ENCODE measurements at regions not wholly inside any gene's neighbourhood (a gene's known extent, or its start where the extent isn't known, plus 50 kb on each side); places are given as distances from the start of the nearest gene placed in this dataset.

DNA sequence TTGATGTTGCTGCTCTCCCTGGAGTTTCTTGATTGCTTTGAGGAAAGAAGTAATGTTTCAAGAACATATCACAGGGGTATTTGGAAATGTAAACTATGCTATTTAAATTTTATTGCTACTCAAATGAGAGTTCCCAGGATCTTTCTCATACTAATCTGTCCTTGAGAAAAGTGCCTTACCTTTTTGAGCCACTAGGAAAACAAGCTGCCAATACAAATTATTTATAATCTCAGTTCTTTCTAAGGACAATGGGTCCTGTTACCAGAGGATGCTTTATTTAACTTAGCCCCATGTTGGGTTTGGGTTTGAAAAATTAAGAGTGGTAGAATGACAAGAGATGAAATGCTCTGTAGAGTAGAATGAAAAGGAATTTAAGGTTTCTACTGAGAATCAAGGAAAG, 258.2 kb upstream of the PRKD1 start:
- Histone ChIP-seq H3K27ac (no peak overlapping the region), H3K4me3 (IDR thresholded peaks at IDR 0.05; ENCODE audit: insufficient read depth, low read depth, low read length) (no peak overlapping the region), H3K9ac (no peak overlapping the region), H3K79me2 (ENCODE audit: insufficient read depth, low read depth) (no peaks in the 10 kb centered on the region), H3K27me3 (ENCODE audit: insufficient read depth, low read depth) (no peaks in the 10 kb centered on the region), H3K4me2 (no peak overlapping the region), H4K20me1 (ENCODE audit: insufficient read depth) (no peaks in the 10 kb centered on the region), H3K36me3 (ENCODE audit: insufficient read depth) (no peaks in the 10 kb centered on the region), H2AFZ (ENCODE audit: low read depth) (no peak overlapping the region), H3K4me1 (ENCODE audit: low read depth, poor library complexity, severe bottlenecking) (no peaks in the 10 kb centered on the region)
- TF ChIP-seq, protein P1, sequence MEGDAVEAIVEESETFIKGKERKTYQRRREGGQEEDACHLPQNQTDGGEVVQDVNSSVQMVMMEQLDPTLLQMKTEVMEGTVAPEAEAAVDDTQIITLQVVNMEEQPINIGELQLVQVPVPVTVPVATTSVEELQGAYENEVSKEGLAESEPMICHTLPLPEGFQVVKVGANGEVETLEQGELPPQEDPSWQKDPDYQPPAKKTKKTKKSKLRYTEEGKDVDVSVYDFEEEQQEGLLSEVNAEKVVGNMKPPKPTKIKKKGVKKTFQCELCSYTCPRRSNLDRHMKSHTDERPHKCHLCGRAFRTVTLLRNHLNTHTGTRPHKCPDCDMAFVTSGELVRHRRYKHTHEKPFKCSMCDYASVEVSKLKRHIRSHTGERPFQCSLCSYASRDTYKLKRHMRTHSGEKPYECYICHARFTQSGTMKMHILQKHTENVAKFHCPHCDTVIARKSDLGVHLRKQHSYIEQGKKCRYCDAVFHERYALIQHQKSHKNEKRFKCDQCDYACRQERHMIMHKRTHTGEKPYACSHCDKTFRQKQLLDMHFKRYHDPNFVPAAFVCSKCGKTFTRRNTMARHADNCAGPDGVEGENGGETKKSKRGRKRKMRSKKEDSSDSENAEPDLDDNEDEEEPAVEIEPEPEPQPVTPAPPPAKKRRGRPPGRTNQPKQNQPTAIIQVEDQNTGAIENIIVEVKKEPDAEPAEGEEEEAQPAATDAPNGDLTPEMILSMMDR (conservative IDR thresholded peaks at IDR 0.05; ENCODE audit: low read depth, low read length): no peak

DNA sequence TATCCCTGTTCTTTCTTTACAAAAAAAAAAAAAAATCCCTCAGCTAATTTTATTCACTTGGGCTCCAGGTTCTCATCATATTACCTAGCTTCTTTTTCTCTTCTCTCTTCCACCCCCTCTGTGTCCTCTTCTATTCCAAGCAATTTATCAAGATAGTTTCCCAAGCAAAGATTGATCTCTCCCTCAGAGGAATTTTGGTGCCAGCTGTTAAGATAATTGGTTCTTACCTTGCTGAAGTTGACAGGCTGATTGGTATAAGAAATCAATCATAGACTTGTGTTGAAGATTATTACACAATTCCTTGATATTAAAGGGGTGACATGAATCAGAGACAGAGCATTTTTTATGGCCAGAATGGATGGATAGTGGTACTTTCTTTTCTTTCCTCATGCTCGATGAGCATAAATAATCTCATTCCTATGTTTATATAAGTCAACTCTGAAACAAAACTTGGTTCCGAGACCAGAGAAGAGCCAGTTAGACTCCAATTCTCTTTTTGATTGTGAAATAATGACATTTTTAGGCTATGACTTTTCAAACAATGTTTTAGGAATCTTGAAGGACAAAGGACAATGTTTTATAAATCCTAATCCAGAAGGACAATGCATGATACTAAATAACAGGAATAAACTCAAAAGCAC, 264.1 kb upstream of the PRKD1 start:
- no peaks in the 10 kb centered on the region for H3K27me3 ChIP-seq (ENCODE audit: insufficient read depth, low read depth)
- no peaks in the 10 kb centered on the region for H4K20me1 ChIP-seq (ENCODE audit: insufficient read depth)
- no peaks in the 10 kb centered on the region for H3K4me1 ChIP-seq (ENCODE audit: low read depth, poor library complexity, severe bottlenecking)
- no peak overlapping the region for H3K4me2 ChIP-seq
- H3K4me3 ChIP-seq (IDR thresholded peaks at IDR 0.05; ENCODE audit: insufficient read depth, low read depth, low read length): no peak overlapping the region
- no peaks in the 10 kb centered on the region for H3K79me2 ChIP-seq (ENCODE audit: insufficient read depth, low read depth)
- H3K27ac ChIP-seq: no peak overlapping the region
- H2AFZ ChIP-seq (ENCODE audit: low read depth): no peak overlapping the region
- no peak overlapping the region for H3K9ac ChIP-seq
- TF ChIP-seq, protein P1 (conservative IDR thresholded peaks at IDR 0.05; ENCODE audit: low read depth, low read length): no peak
- no peaks in the 10 kb centered on the region for H3K36me3 ChIP-seq (ENCODE audit: insufficient read depth)

DNA sequence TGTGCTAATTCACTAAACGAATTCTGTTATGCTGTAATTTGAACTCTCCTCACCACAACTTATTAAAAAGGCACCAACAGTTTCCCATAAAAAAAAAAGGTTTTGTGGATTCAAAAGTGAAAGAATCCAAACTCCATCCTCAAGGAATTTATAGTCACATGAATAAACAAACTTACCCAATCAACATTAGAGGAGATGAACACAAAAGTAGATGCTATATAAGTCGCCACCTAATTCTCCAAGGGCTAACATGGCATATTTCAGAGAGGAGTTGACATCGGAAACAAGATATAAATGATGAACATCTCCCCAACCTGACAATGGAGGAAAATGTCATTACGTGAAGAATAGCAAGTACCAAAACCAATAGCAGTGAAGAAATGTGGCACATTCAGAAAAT, 265.5 kb upstream of the PRKD1 start:
- H3K4me2 ChIP-seq: no peak overlapping the region
- no peaks in the 10 kb centered on the region for H3K36me3 ChIP-seq (ENCODE audit: insufficient read depth)
- H3K27ac ChIP-seq: no peak overlapping the region
- H3K4me1 ChIP-seq (ENCODE audit: low read depth, poor library complexity, severe bottlenecking): no peaks in the 10 kb centered on the region
- no peak overlapping the region for H2AFZ ChIP-seq (ENCODE audit: low read depth)
- no peaks in the 10 kb centered on the region for H3K79me2 ChIP-seq (ENCODE audit: insufficient read depth, low read depth)
- no peaks in the 10 kb centered on the region for H4K20me1 ChIP-seq (ENCODE audit: insufficient read depth)
- no peaks in the 10 kb centered on the region for H3K27me3 ChIP-seq (ENCODE audit: insufficient read depth, low read depth)
- no peak overlapping the region for H3K4me3 ChIP-seq (IDR thresholded peaks at IDR 0.05; ENCODE audit: insufficient read depth, low read depth, low read length)
- H3K9ac ChIP-seq: no peak overlapping the region
- TF ChIP-seq, protein P1 (conservative IDR thresholded peaks at IDR 0.05; ENCODE audit: low read depth, low read length): no peak

DNA sequence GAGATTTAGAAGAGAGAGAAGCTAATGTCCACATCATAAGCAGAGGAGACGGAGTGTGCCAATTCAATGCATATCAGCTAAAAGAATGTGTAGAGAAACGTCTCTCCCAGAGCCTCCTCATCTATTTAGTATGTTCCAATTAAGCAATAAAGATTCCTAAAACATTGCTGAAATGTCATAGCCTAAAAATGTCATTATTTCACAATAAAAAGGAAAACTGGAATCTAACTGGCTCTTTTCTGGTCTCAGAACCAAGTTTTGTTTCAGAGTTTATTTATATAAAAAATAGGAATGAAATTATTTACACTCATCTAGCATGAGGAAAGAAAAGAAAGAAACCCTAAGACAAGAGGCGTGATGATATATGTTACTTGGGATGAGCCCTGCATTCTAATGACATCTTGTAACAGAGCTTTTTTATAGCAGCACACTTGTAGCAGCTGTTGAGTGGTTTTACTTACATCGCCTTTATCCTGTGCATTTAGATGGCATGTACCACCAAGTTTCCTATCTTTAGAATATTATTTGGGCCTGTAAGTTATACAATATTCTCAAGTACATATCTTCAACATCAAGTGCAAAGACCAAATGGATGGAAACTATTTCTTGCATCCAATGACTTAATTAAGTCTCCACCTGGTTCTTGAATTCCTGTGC, 266.3 kb upstream of the PRKD1 start:
- Histone ChIP-seq H4K20me1 (ENCODE audit: insufficient read depth) (no peaks in the 10 kb centered on the region), H3K27ac (no peak overlapping the region), H3K4me1 (ENCODE audit: low read depth, poor library complexity, severe bottlenecking) (no peaks in the 10 kb centered on the region), H3K4me2 (no peak overlapping the region), H2AFZ (ENCODE audit: low read depth) (no peak overlapping the region), H3K9ac (no peak overlapping the region), H3K79me2 (ENCODE audit: insufficient read depth, low read depth) (no peaks in the 10 kb centered on the region), H3K27me3 (ENCODE audit: insufficient read depth, low read depth) (no peaks in the 10 kb centered on the region), H3K36me3 (ENCODE audit: insufficient read depth) (no peaks in the 10 kb centered on the region), H3K4me3 (IDR thresholded peaks at IDR 0.05; ENCODE audit: insufficient read depth, low read depth, low read length) (no peak overlapping the region)
- TF ChIP-seq, protein P1 (conservative IDR thresholded peaks at IDR 0.05; ENCODE audit: low read depth, low read length): no peak

Measured in KMS-11 (cell line).